ENCODE measurements at regions not wholly inside any gene's neighbourhood (a gene's known extent, or its start where the extent isn't known, plus 50 kb on each side); places are given as distances from the start of the nearest gene placed in this dataset.

DNA sequence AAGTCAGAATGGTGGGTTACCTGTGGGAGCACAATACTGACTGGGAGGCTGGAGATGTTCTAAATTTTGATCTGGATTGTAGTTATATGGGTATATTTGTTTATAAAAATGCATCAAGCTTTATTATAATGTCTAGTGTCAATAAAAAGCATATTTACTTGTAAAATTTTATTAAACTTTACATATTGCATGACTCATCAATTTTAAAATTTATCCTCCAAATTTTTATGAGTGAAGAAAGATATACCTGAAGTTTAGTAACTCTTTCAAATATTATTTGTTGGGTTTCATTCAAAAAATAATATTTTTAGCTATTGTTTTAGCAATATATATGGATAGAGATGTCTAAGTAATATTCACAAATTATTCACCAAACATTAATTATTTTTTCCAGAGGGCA, 103.0 kb downstream of the ANXA5 start:
- no peak for TF ChIP-seq POLR2A (IDR thresholded peaks at IDR 0.05; ENCODE audit: low read length)
- no peak for TF ChIP-seq GATA1 (IDR thresholded peaks at IDR 0.05; ENCODE audit: low read depth, low read length)

Measured in erythroblast (primary cell).